ENCODE measurements at regions not wholly inside any gene's neighbourhood (a gene's known extent, or its start where the extent isn't known, plus 50 kb on each side); places are given as distances from the start of the nearest gene placed in this dataset.
"Not testable (repeated sequence)": the region's sequence is repeated elsewhere in the genome, so short reads cannot be mapped to it uniquely, and the experiment has no call there.

GRCh38 chrX:46178763-46179162, 366.5 kb downstream of the ZNF674 start:
- TF ChIP-seq CTCF (IDR thresholded peaks at IDR 0.05; ENCODE audit: insufficient read depth, low read depth, low read length): no peak
- no peak overlapping the region for H3K4me3 ChIP-seq (ENCODE audit: low read depth, low read length)
- DNase-seq (ENCODE audit: low read depth): no peak

DNA sequence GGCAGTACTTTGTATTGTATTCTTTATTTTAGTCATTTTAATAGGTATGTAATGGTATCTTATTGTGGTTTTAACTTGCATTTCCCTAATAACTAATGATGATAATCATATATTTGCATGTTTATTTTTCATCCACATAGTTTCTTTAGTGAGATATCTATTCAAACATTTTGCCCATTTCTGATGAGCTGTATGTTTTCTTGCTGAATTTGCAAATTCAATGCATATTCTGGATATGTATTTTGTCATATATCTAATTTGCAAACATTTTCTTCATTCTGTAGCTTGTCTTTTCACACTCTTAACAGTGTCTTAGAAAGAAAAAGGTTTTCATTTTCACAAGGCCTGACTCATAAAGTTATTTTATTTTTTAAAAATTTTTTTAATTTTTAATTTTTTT, 372.1 kb downstream of the ZNF674 start:
- TF ChIP-seq CTCF (IDR thresholded peaks at IDR 0.05; ENCODE audit: insufficient read depth, low read depth, low read length): no peak

GRCh38 chrX:46171457-46171856, 373.8 kb downstream of the ZNF674 start:
- not testable (repeated sequence) for H3K4me3 ChIP-seq (ENCODE audit: low read depth, low read length); DNase-seq (ENCODE audit: low read depth)

More for the DNA sequence above, 372.1 kb downstream of the ZNF674 start:
- no peak for DNase-seq (ENCODE audit: low read depth)
- no peak overlapping the region for H3K4me3 ChIP-seq (ENCODE audit: low read depth, low read length)

DNA sequence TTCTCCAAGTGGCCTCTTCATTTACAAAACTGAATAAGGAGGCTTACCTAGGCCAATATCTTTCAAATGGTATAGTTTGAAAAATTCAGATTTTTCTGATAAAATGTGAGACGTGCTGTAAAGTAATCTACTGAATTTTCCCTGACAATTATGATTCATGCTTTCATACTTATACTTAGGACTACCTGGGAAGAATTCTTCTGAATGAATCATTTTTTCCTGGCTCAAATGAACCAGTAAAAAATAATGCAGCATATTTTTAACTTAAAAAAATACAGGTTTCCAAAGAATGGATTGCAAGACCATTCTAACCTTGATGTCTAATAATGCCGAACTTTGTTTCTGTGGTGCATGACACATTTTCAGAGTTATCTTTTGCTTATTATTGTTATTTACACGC, 375.4 kb downstream of the ZNF674 start:
- no peak for TF ChIP-seq CTCF (IDR thresholded peaks at IDR 0.05; ENCODE audit: insufficient read depth, low read depth, low read length)
- DNase-seq (ENCODE audit: low read depth): no peak
- H3K4me3 ChIP-seq (ENCODE audit: low read depth, low read length): no peak overlapping the region

DNA sequence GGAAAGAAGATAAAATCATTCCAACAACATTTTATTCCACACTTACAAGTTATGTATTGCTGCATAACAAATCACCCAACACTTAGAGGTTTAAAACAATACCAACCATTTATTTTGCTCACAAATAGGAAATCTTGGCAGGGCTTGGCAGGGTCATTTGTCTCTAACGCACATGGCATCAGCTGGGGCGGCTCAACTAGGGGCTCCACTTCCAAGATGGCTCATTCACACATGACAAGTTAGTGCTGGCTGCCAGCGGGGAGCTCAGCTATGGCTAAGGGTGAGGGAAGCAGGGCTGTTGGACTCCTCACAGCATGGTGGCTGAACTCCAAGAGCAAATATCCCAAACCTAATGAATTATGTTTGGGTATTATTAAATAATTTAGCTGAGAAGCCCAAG, 377.0 kb downstream of the ZNF674 start:
- TF ChIP-seq CTCF (IDR thresholded peaks at IDR 0.05; ENCODE audit: insufficient read depth, low read depth, low read length): no peak
- no peak for DNase-seq (ENCODE audit: low read depth)
- no peak overlapping the region for H3K4me3 ChIP-seq (ENCODE audit: low read depth, low read length)

- DNase-seq (ENCODE audit: low read depth): no peak
Measured at GRCh38 chrX:46165866-46166265, 379.4 kb downstream of the ZNF674 start.

GRCh38 chrX:46165411-46165810, 379.8 kb downstream of the ZNF674 start:
- H3K4me3 ChIP-seq (ENCODE audit: low read depth, low read length): no peak overlapping the region
- TF ChIP-seq CTCF (IDR thresholded peaks at IDR 0.05; ENCODE audit: insufficient read depth, low read depth, low read length): no peak
- no peak for DNase-seq (ENCODE audit: low read depth)

More at GRCh38 chrX:46165866-46166265, 379.4 kb downstream of the ZNF674 start:
- TF ChIP-seq CTCF (IDR thresholded peaks at IDR 0.05; ENCODE audit: insufficient read depth, low read depth, low read length): no peak
- H3K4me3 ChIP-seq (ENCODE audit: low read depth, low read length): no peak overlapping the region
